Hepatocyte (in vitro differentiated cells): ENCODE measurements at regions not wholly inside any gene's neighbourhood (a gene's known extent, or its start where the extent isn't known, plus 50 kb on each side); places are given as distances from the start of the nearest gene placed in this dataset.

Experiments used
- DNase-seq: peaks from one replicate; pipeline ENCODE4 v3.0.0-alpha.2; 2016; ENCODE audit warnings: low spot score
- H2AFZ ChIP-seq: fragments of 200-600 bp; sonication (generic); 2 replicates; pipeline ENCODE4 v1.6.0; 2016; ENCODE audit warnings: antibody characterized with exemption, mild to moderate bottlenecking
- H3K27ac ChIP-seq: fragments of 200-600 bp; sonication (generic); 2 replicates; pipeline ENCODE4 v1.5.1; 2016; ENCODE audit warnings: mild to moderate bottlenecking
- H3K27me3 ChIP-seq: fragments of 200-600 bp; sonication (generic); 2 replicates; pipeline ENCODE4 v1.6.1; 2016
- H3K36me3 ChIP-seq: fragments of 200-600 bp; sonication (generic); replicated peaks from 2 replicates; pipeline ENCODE4 v1.5.1; 2016; ENCODE audit warnings: low read depth; ENCODE audit not compliant: insufficient read depth
- H3K4me1 ChIP-seq: fragments of 200-600 bp; sonication (generic); 2 replicates; pipeline ENCODE4 v1.5.1; 2016; ENCODE audit warnings: mild to moderate bottlenecking, moderate library complexity; ENCODE audit not compliant: insufficient read depth
- H3K4me2 ChIP-seq: fragments of 200-600 bp; sonication (generic); 2 replicates; pipeline ENCODE4 v1.6.0; 2016
- H3K4me3 ChIP-seq: fragments of 200-600 bp; sonication (generic); 2 replicates; pipeline ENCODE4 v1.5.1; 2016; ENCODE audit warnings: mild to moderate bottlenecking
- H3K79me2 ChIP-seq: fragments of 200-600 bp; sonication (generic); 2 replicates; pipeline ENCODE4 v1.6.0; 2017; ENCODE audit warnings: mild to moderate bottlenecking
- H3K9me2 ChIP-seq: fragments of 200-600 bp; sonication (generic); replicated peaks from 2 replicates; pipeline ENCODE4 v1.6.0; 2017; ENCODE audit warnings: mild to moderate bottlenecking; ENCODE audit not compliant: insufficient read depth
- H3K9me3 ChIP-seq: fragments of 200-600 bp; sonication (generic); 2 replicates; pipeline ENCODE4 v1.5.1; 2016; ENCODE audit warnings: low read depth, mild to moderate bottlenecking
- H4K20me1 ChIP-seq: fragments of 200-600 bp; sonication (generic); 2 replicates; pipeline ENCODE4 v1.6.0; 2016; ENCODE audit warnings: mild to moderate bottlenecking; ENCODE audit not compliant: insufficient read depth, poor library complexity, severe bottlenecking
- EZH2 ChIP-seq: fragments of 200-600 bp; sonication (generic); IDR thresholded peaks from 2 replicates; pipeline ENCODE4 v1.6.1; 2016; ENCODE audit warnings: antibody characterized with exemption, mild to moderate bottlenecking, borderline replicate concordance
- EZH2phosphoT487 ChIP-seq: fragments of 200-600 bp; sonication (generic); IDR thresholded peaks from one replicate; pipeline ENCODE4 v1.6.1; 2018; ENCODE audit warnings: antibody characterized with exemption, mild to moderate bottlenecking, low read depth, moderate library complexity; ENCODE audit not compliant: unreplicated experiment, severe bottlenecking
- WGBS: methylation state at CpG from one replicate; pipeline ENCODE4 v1.1.6; 2016; ENCODE audit warnings: low lambda C conversion rate; ENCODE audit errors: missing lambda C conversion rate; 5-methylcytosine and 5-hydroxymethylcytosine counted together
- TF ChIP-seq, protein P1 (sequence below): fragments of 200-600 bp; sonication (generic); IDR thresholded peaks from 2 replicates; pipeline ENCODE4 v1.5.1; 2016; ENCODE audit warnings: antibody characterized with exemption, mild to moderate bottlenecking; ENCODE audit not compliant: poor library complexity

GRCh38 chr4:81737865-81738559 lies 266.3 kb upstream of the RASGEF1B start:
- peak overlapping the region; percentile 39 for H3K4me2 ChIP-seq
- WGBS = 57% methylated on average over 2 of the region's 2 CpGs
- peak; percentile 17 for DNase-seq

DNA sequence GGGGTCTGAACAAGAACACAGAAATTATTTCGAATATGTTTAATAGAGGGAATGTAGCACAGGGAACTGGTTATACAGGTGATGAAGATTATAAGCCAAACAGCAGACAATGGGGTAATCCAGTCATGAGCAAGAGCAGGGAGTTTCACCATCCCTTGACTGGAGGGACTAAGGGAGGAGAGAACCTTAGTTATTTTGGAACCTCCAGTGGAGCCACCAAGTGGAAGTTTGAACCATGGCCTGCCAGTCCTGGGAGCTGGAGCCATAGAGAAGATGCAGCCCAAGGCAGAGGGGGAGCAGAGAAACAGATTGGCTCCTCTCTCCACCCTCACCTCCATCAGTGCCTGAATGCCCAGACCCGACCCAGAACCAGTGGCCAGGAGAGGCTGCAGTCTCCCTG lies 264.6 kb upstream of the RASGEF1B start:
- WGBS = 87% methylated on average over 2 of the region's 2 CpGs
- Histone ChIP-seq H2AFZ (no peak overlapping the region), H3K27me3 (no peaks in the 10 kb centered on the region)

More at GRCh38 chr4:81737865-81738559, 266.3 kb upstream of the RASGEF1B start:
- TF ChIP-seq EZH2 = no peak
- no peak for TF ChIP-seq EZH2phosphoT487
- TF ChIP-seq, protein P1, sequence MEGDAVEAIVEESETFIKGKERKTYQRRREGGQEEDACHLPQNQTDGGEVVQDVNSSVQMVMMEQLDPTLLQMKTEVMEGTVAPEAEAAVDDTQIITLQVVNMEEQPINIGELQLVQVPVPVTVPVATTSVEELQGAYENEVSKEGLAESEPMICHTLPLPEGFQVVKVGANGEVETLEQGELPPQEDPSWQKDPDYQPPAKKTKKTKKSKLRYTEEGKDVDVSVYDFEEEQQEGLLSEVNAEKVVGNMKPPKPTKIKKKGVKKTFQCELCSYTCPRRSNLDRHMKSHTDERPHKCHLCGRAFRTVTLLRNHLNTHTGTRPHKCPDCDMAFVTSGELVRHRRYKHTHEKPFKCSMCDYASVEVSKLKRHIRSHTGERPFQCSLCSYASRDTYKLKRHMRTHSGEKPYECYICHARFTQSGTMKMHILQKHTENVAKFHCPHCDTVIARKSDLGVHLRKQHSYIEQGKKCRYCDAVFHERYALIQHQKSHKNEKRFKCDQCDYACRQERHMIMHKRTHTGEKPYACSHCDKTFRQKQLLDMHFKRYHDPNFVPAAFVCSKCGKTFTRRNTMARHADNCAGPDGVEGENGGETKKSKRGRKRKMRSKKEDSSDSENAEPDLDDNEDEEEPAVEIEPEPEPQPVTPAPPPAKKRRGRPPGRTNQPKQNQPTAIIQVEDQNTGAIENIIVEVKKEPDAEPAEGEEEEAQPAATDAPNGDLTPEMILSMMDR = no peak
- no peaks in the 10 kb centered on the region for H3K4me1 ChIP-seq
- no peak overlapping the region for H2AFZ ChIP-seq
- no peaks in the 10 kb centered on the region for H3K36me3 ChIP-seq
- H3K4me3 ChIP-seq = no peak overlapping the region
- H3K79me2 ChIP-seq = no peaks in the 10 kb centered on the region
- H3K9me3 ChIP-seq = no peaks in the 10 kb centered on the region
- H4K20me1 ChIP-seq = no peaks in the 10 kb centered on the region
- no peaks in the 10 kb centered on the region for H3K27me3 ChIP-seq
- H3K27ac ChIP-seq = peak overlapping the region; percentile 75
- no peaks in the 10 kb centered on the region for H3K9me2 ChIP-seq

GRCh38 chr4:81732980-81733379 lies 261.3 kb upstream of the RASGEF1B start:
- no peak overlapping the region for H3K4me2 ChIP-seq
- no peak overlapping the region for H3K4me3 ChIP-seq
- H3K9me2 ChIP-seq = no peaks in the 10 kb centered on the region
- no peaks in the 10 kb centered on the region for H3K79me2 ChIP-seq
- TF ChIP-seq, protein P1 = no peak
- TF ChIP-seq EZH2phosphoT487 (no peak), EZH2 (no peak)
- H3K9me3 ChIP-seq = no peaks in the 10 kb centered on the region
- H4K20me1 ChIP-seq = no peaks in the 10 kb centered on the region
- 100% methylated on average over 1 of the region's 1 CpG for WGBS
- no peak overlapping the region for H2AFZ ChIP-seq
- DNase-seq = no peak
- H3K27ac ChIP-seq = no peak overlapping the region
- H3K27me3 ChIP-seq = no peaks in the 10 kb centered on the region
- no peaks in the 10 kb centered on the region for H3K4me1 ChIP-seq
- no peaks in the 10 kb centered on the region for H3K36me3 ChIP-seq

More for the DNA sequence above, 264.6 kb upstream of the RASGEF1B start:
- no peaks in the 10 kb centered on the region for H3K4me1 ChIP-seq
- no peaks in the 10 kb centered on the region for H3K79me2 ChIP-seq
- H3K4me3 ChIP-seq = no peak overlapping the region
- no peak for TF ChIP-seq EZH2phosphoT487
- TF ChIP-seq, protein P1 = no peak
- TF ChIP-seq EZH2 = no peak
- no peaks in the 10 kb centered on the region for H3K9me3 ChIP-seq
- H3K36me3 ChIP-seq = no peaks in the 10 kb centered on the region
- no peaks in the 10 kb centered on the region for H4K20me1 ChIP-seq
- no peak overlapping the region for H3K27ac ChIP-seq
- H3K9me2 ChIP-seq = no peaks in the 10 kb centered on the region
- no peak for DNase-seq
- H3K4me2 ChIP-seq = no peak overlapping the region
